COR-L47 (cell line): ENCODE measurements at regions not wholly inside any gene's neighbourhood (a gene's known extent, or its start where the extent isn't known, plus 50 kb on each side); places are given as distances from the start of the nearest gene placed in this dataset.

Source experiments
- DNase-seq: peaks from one replicate; lab custom pipeline; 2025; lab: John Stamatoyannopoulos, UW

GRCh38 chr5:117713585-117714198 lies 1139.1 kb upstream of the SEMA6A start:
- no peak for DNase-seq

- DNase-seq = no peak
These were observed 1126.4 kb upstream of the SEMA6A start for GRCh38 chr5:117701062-117701461.

GRCh38 chr5:117692606-117693005 lies 1118.0 kb upstream of the SEMA6A start:
- DNase-seq = no peak

GRCh38 chr5:117691081-117691870 lies 1116.7 kb upstream of the SEMA6A start:
- no peak for DNase-seq

- DNase-seq = no peak
These were observed 1116.0 kb upstream of the SEMA6A start for GRCh38 chr5:117690612-117691011.

GRCh38 chr5:117686926-117687325 lies 1112.3 kb upstream of the SEMA6A start:
- no peak for DNase-seq

- DNase-seq = no peak
These were observed 1107.8 kb upstream of the SEMA6A start for GRCh38 chr5:117682416-117682815.

- DNase-seq = no peak
These were observed 1107.0 kb upstream of the SEMA6A start for GRCh38 chr5:117681431-117682254.

GRCh38 chr5:117680426-117680825 lies 1105.8 kb upstream of the SEMA6A start:
- DNase-seq = no peak

- DNase-seq = no peak
These were observed 1104.4 kb upstream of the SEMA6A start for GRCh38 chr5:117679046-117679445.

GRCh38 chr5:117675646-117676045 lies 1101.0 kb upstream of the SEMA6A start:
- no peak for DNase-seq

GRCh38 chr5:117671551-117671950 lies 1096.9 kb upstream of the SEMA6A start:
- DNase-seq = no peak

GRCh38 chr5:117667105-117667504 lies 1092.5 kb upstream of the SEMA6A start:
- no peak for DNase-seq

- no peak for DNase-seq
These were observed 1090.5 kb upstream of the SEMA6A start for GRCh38 chr5:117665121-117665520.

GRCh38 chr5:117662361-117662760 lies 1087.7 kb upstream of the SEMA6A start:
- DNase-seq = no peak

- peak; percentile 79 for DNase-seq
These were observed 1082.9 kb upstream of the SEMA6A start for GRCh38 chr5:117657541-117657940.

- no peak for DNase-seq
These were observed 1078.3 kb upstream of the SEMA6A start for GRCh38 chr5:117652958-117653280.

GRCh38 chr5:117652036-117652957 lies 1077.7 kb upstream of the SEMA6A start:
- no peak for DNase-seq

GRCh38 chr5:117649821-117650220 lies 1075.2 kb upstream of the SEMA6A start:
- no peak for DNase-seq

GRCh38 chr5:117645400-117645799 lies 1070.8 kb upstream of the SEMA6A start:
- DNase-seq = no peak

GRCh38 chr5:117638581-117638980 lies 1064.0 kb upstream of the SEMA6A start:
- no peak for DNase-seq

- no peak for DNase-seq
These were observed 1058.5 kb upstream of the SEMA6A start for GRCh38 chr5:117633093-117633492.
